GM18861 (cell line): ENCODE measurements at regions not wholly inside any gene's neighbourhood (a gene's known extent, or its start where the extent isn't known, plus 50 kb on each side); places are given as distances from the start of the nearest gene placed in this dataset.
A peak's percentile ranks its signal among the peaks of the same experiment; 100 is the strongest.
"Not testable (repeated sequence)": the region's sequence is repeated elsewhere in the genome, so short reads cannot be mapped to it uniquely, and the experiment has no call there.

Experiments
- ATAC-seq: cut with Tn5 transposase; IDR thresholded peaks from one replicate; pipeline ENCODE4 v1.9.1; 2021; ENCODE audit not compliant: unreplicated experiment

DNA sequence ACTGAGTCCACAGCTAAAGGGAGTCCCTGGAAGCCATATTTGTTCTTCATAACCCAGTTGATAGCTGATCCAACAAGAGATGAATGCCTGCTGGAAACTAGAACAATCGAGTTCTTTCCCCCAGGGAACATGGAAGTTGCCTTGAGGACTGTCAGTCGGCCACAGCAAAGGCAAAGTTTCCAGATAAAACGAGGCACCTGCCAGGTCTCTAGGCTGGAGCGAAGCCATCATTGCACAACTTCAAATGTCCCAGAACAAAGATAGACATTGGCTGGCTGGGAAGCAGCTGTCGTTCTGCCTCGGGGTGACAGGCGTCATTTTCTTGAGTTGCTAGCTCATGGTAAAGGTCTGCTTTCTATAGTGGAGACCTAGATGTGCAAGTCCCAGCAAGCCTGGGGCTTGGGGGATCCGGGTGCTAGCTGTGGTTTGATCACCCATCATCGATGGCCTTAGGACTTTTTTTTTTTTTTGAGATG, 184.4 kb upstream of the ZNF217 start:
- no peak for ATAC-seq

GRCh38 chr20:53777402-53777801, 183.8 kb upstream of the ZNF217 start:
- ATAC-seq, result not testable (repeated sequence)

DNA sequence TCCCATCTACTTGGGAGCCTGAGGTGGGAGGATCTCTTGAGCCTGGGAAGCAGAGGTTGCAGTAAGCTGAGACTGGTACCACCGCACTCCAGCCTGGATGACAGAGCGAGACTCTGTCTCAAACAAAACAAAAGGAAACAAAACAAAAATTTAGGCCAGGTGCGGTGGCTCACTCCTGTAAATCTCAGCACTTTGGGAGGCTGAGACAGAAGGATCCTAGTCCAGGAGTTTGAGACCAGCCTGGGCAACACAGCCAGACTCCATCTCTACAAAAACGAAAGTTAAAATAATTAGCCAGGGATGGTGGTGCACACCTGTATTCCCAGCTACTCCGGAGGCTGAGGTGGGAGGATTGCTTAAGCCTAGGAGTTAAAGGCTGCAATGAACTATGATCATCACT, 183.2 kb upstream of the ZNF217 start:
- no peak for ATAC-seq

DNA sequence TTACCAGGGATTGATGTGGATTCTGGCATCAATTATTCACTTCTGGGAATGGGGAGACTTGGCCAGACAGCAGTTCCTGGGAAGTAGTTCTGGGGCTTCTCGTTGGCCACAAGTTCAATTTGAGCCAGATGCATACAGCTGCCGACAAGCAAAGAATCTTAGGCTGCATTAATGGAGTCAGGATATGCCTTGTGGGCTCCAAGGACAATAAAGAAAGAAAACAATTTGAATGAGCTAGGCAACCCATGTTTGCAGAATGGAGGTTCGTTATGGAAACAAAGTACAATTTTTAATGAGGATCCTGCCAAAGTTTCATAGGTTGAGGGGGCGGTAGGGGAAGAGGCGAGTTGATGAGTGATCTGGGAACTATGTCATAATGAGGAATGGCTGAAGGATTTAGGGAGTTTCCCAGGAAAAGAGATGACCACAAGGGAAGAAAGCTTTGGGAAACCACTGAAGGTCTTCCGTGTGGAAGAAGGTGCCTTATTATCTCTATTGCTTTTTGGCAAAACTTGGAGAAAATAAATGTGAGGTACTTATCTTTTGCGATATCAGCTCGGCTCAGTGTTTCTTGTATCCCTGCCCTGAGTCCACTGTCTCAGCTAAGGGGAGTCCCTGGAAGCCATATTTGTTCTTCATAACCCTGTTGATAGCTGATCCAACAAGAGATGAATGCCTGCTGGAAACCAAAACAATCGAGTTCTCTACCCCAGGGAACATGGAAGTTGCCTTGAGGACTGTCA, 181.0 kb upstream of the ZNF217 start:
- no peak for ATAC-seq

DNA sequence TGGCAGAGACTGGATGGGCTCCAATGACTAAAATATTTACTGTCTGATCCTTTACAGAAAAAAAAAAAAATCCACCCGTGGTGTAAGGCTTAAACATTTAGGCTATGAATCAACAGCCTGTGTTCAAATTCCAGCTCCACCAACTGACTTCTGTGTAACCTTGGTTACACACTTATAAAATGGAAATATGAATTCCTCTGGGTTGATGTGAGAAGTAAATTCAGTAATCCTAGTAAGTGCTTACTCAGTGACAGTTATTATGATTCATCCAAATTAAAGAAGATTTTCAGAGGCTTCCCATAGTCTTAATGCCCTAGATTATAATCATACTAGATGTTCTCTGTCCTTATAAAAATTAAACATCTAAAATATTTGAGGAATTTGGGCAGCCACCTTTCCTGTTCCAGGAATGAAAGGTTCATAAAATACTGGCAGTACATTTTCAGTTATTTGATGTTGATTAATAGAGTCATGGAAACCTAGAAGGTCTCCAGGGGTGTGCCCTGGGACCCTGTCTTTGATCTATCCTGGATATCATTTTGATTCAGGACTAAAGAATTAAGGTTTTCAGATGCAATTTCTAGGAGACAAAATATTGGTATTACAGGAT, 180.3 kb upstream of the ZNF217 start:
- no peak for ATAC-seq

DNA sequence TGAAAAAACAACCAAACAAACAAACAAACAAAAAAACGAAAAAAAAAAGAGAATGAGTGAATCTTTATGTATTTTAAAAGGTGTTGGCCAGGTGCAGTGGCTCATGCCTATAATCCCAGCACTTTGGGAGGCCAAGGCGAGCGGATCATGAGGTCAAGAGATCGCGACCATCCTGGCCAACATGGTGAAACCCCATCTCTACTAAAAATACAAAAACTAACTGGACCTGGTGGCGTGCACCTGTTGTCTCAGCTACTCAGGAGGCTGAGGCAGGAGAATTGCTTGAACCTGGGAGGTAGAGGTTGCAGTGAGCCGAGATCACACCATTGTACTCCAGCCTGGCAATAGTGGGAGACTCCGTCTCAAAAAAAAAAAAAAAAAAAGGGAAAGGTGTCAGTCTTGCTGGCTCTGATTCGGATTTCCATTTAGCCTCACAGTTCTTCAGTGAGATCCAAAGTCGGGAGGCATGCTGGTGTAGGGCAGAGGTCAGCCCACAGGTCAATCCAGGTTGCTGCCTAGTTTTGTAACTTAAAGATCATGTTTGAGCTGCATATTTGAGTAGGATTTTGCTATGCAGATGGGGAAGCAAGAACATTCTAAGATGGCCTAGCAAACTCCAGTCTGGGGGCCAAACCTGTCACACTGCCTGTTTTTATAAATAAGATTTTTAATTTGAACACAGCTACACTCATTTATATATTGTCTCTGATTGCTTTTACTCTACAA, 179.6 kb upstream of the ZNF217 start:
- not testable (repeated sequence) for ATAC-seq

DNA sequence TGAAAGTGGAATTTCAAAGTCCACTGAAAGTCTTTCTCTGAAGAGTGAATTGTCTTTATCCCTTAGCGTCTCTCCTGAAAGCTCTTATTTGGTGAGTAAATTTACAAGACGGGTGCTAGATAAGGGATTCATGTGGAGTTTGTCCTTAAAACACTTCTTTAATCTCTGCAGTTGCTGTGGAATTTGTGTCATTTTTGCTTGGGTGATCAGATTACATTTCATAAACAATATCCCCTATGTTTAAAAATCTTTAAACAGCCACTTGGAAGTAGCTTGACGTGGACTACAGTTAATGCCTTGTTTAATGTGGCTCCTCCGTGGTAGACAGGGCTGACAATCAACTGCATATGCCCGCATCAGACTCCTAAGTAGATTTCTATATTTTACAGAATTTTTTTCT, 175.4 kb upstream of the ZNF217 start:
- no peak for ATAC-seq

DNA sequence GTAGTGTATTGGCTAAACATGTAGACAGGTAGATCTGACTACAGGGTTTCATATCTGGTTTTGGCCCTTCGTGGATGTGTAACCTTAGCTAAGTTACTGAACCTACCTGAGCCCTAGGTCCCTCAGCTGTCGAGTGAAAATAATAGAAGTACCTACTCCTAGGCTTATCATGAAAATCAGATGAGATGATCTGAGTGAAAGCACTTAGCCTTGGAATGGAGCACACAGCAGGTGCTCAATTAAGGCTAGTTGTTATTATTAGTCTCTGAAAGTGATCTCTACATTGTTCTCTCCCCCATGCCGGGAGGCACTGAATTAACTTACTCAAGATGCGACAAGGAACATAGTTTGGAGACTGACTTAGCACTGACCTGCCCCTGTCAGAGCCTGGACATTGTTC, 174.7 kb upstream of the ZNF217 start:
- ATAC-seq, result no peak

GRCh38 chr20:53767206-53767930, 173.7 kb upstream of the ZNF217 start:
- ATAC-seq, result no peak

DNA sequence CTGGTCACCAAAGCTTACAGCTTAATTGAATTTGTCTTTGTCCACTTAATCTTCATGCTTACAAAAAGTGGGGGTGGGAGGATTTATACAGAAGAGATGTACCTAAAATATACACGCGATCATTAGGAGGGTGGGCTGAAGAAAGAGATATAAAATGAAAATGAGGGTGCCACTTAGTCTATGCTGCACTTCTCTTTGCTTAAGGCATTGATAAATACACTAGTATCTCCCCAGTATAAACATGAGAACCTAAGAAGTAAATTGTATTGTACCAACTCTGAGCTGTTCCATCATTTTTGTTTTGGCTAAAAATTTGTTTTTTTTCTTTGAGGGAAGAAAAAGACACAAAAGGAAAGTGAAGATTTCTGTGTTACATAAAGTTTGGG, 170.8 kb upstream of the ZNF217 start:
- ATAC-seq, result no peak

DNA sequence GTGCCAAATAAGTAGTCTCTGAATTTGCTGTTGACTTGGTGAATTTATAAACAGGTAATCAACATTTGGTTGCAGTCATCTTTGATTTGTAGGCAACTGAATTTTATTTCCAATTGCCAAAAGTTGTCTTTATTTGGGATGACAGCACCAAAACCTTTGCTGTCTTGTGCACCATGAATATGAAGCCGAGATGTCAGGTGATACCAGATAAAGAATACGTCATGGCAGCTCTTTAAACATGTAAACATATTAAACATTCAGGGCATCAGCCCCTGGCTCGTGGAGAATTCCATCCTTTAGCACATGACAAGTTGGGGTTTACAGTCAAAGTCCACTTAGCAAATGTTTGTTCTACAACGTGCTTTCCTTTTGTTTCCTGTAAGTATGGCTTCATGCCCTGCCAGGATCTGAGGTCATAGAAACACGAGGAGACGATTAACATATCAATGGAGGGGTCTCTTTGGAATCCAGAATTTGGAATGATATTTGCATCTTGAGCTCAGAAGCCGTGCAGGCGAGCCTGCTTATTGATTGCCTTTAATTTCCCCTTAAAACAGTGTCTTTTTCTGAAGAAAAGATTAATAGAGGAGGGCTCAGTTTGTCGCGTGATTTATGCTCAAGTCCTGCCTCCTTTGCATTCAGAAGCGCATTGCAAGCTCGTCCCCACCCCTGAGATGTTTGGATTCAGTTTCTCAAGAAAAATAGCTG, 170.2 kb upstream of the ZNF217 start:
- no peak for ATAC-seq

- ATAC-seq, result not testable (repeated sequence)
These were observed 168.8 kb upstream of the ZNF217 start for GRCh38 chr20:53762423-53762798.

DNA sequence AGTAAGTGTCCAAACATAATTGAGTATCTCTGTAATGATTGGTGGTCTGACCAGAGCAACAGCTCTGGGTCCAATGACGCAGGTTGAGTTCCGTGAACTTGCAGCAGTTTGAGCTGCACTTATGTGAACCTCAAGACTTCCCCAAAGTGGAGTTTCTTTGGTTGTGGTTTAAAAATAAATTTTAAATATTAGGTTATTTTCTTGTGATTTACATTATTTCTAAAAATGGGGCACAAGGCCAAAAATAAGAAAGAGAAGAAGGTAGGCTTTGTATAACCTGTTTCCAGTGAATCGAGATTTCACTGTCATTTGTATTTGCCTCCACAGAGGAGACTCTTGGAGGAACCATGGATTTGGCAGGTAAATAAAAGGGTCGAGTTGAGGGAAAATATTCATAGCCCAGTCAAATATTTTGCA, 166.4 kb upstream of the ZNF217 start:
- peak; percentile 85 for ATAC-seq

DNA sequence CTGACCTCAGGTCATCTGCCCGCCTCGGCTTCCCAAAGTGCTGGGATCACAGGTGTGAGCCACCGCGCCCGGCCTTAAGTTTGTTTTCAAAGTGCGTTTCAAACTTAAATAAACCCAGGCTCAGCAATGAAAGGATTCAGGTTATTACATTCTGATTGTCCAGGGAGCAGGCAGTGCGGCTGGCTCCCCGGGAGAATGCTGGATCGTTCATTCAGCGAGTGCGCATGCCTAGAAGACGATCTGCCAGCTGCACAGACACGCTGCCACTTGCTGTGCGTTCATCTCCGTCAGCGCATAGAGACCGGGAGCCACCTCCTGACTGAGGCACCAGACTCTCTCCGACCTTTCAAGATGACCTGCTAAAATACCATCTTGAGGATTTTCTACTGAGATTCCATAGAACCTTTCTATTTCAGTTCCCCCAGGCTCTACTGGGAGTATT, 163.9 kb upstream of the ZNF217 start:
- ATAC-seq, result no peak

- ATAC-seq, result no peak
These were observed 162.3 kb upstream of the ZNF217 start for GRCh38 chr20:53755733-53756531.

- no peak for ATAC-seq
These were observed 160.3 kb upstream of the ZNF217 start for GRCh38 chr20:53753880-53754459.

DNA sequence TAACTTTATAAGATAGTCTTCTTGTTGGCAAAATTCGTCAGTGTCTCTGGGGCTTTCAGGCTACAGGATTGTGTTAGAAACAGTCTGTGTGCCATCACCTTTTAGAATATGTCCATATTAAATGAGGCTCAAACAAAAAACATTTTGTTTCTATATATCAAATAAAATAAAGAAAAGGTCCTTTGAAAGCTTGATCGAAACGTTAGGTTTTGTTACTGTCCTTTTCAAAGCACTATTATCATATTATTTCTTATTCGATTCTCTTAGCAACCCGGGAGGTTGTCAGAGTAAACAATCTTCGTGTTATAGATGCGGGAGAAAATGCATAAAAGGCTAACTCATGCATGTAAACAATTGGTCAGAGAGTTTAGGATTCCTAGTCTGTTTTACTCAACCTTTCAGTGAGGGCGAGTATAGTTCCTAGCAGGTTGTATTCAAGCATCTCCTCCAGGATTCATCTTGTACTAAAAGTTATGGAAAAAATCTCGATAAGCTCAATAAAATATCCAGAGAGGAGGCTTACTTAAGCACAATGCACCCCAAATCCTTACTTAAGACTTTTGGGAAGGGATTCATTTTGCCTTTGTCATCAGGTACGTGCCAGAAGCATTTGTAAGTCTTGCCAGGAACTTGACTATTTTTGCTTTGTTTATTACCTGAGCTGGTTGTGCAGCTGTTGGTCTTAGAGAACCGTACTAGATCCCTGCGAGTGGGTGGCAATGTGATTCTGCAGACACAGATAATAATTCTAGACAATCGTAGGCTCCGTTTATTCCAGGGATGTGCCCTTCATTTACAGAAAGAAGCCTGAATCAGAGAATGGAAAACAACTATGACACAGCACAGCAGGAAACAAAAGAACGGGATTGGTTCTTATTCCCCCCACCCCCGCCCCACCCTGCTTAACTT, 159.6 kb upstream of the ZNF217 start:
- ATAC-seq, result no peak

DNA sequence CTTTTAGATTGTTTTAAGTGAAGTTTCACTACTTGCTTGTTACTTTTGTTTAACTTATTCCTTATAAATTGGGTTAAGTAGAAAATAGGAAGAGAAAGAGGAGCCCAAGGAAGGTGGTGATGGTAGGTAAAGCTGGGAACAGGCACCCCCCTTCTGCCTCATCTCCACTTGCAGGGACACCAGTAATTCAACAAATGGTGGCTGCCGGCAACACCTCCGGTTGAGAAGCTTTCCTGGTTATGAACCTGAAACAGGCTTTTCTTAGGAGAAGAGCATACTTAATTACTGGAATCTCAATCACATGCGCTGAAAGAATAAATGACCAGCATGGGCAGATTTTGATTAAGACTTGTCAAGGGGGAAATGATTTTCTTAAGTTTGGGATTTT, 158.9 kb upstream of the ZNF217 start:
- no peak for ATAC-seq
